ENCODE measurements at regions not wholly inside any gene's neighbourhood (a gene's known extent, or its start where the extent isn't known, plus 50 kb on each side); places are given as distances from the start of the nearest gene placed in this dataset.

GRCh38 chr12:70121562-70121961 is 121.7 kb upstream of the CNOT2 start:
- Mint-ChIP-seq H3K27ac (no peak overlapping the region), H3K4me1 (no peaks in the 10 kb centered on the region), H3K4me3 (no peak overlapping the region), H3K27me3 (ENCODE audit: low read depth in 3 of 3) (peaks cover 0 to 2% (median 0%) of the 10 kb centered on the region in 3 donors), H3K9me3 (peaks cover 0 to 6% (median 1%) of the 10 kb centered on the region in 7 donors), H3K36me3 (no peaks in the 10 kb centered on the region)
- Histone ChIP-seq H3K4me1 (ENCODE audit: control insufficient read depth in 1 of 2, insufficient read depth in 2 of 2, low read length in 2 of 2) (no peaks in the 10 kb centered on the region), H3K27ac (ENCODE audit: low read depth in 1 of 2, low read length in 2 of 2) (no peak overlapping the region), H3K9ac (ENCODE audit: insufficient read depth, low read length, poor library complexity, severe bottlenecking) (no peak overlapping the region), H4K20me1 (ENCODE audit: insufficient read depth, low read length) (no peaks in the 10 kb centered on the region), H3K27me3 (ENCODE audit: control insufficient read depth in 2 of 2, insufficient read depth in 2 of 2, low read length in 2 of 2) (no peaks in the 10 kb centered on the region), H3K9me3 (replicated peaks in 1 of 2; ENCODE audit: control insufficient read depth in 1 of 2, insufficient read depth in 1 of 2, low read length in 2 of 2) (no peaks in the 10 kb centered on the region), H3K79me2 (ENCODE audit: insufficient read depth, low read length) (no peaks in the 10 kb centered on the region), H3K4me3 (replicated peaks in 1 of 3; ENCODE audit: low read depth in 2 of 3, low read length in 3 of 3) (no peak overlapping the region), H3K4me2 (replicated peaks; ENCODE audit: extremely low read depth, low read length, poor library complexity, severe bottlenecking) (no peak overlapping the region), H3K36me3 (replicated peaks in 1 of 2; ENCODE audit: control insufficient read depth in 1 of 2, insufficient read depth in 2 of 2, low read length in 2 of 2) (no peaks in the 10 kb centered on the region), H2AFZ (ENCODE audit: insufficient read depth, low read depth, low read length, poor library complexity, severe bottlenecking) (no peak overlapping the region)
- intact Hi-C loops (cut with micrococcal nuclease), result no loop called here
- DNase-seq, result no peak
- WGBS (ENCODE audit: insufficient coverage), result no CpG with 5 or more reads among the region's 1 CpG
- TF ChIP-seq CTCF (IDR thresholded peaks at IDR 0.05), result no peak

GRCh38 chr12:70122804-70123203 is 120.4 kb upstream of the CNOT2 start:
- H3K4me3 ChIP-seq (replicated peaks in 1 of 3; ENCODE audit: low read depth in 2 of 3, low read length in 3 of 3), result no peak overlapping the region
- no peak overlapping the region for H3K27ac Mint-ChIP-seq
- DNase-seq, result no peak
- no peak overlapping the region for H3K4me3 Mint-ChIP-seq
- H3K36me3 Mint-ChIP-seq, result no peaks in the 10 kb centered on the region
- H3K79me2 ChIP-seq (ENCODE audit: insufficient read depth, low read length), result no peaks in the 10 kb centered on the region
- no peaks in the 10 kb centered on the region for H3K9me3 ChIP-seq (replicated peaks in 1 of 2; ENCODE audit: control insufficient read depth in 1 of 2, insufficient read depth in 1 of 2, low read length in 2 of 2)
- no peak overlapping the region for H3K9ac ChIP-seq (ENCODE audit: insufficient read depth, low read length, poor library complexity, severe bottlenecking)
- no peaks in the 10 kb centered on the region for H3K4me1 ChIP-seq (ENCODE audit: control insufficient read depth in 1 of 2, insufficient read depth in 2 of 2, low read length in 2 of 2)
- no peak overlapping the region for H3K4me2 ChIP-seq (replicated peaks; ENCODE audit: extremely low read depth, low read length, poor library complexity, severe bottlenecking)
- no peaks in the 10 kb centered on the region for H3K36me3 ChIP-seq (replicated peaks in 1 of 2; ENCODE audit: control insufficient read depth in 1 of 2, insufficient read depth in 2 of 2, low read length in 2 of 2)
- H3K27me3 Mint-ChIP-seq (ENCODE audit: low read depth in 3 of 3), result peaks cover 0 to 2% (median 0%) of the 10 kb centered on the region in 3 donors
- no peaks in the 10 kb centered on the region for H4K20me1 ChIP-seq (ENCODE audit: insufficient read depth, low read length)
- intact Hi-C loops (cut with micrococcal nuclease), result no loop called here
- WGBS (ENCODE audit: insufficient coverage), result 100% methylated on average over 4 of the region's 5 CpGs
- H2AFZ ChIP-seq (ENCODE audit: insufficient read depth, low read depth, low read length, poor library complexity, severe bottlenecking), result no peak overlapping the region
- no peaks in the 10 kb centered on the region for H3K27me3 ChIP-seq (ENCODE audit: control insufficient read depth in 2 of 2, insufficient read depth in 2 of 2, low read length in 2 of 2)
- peaks cover 0 to 6% (median 0%) of the 10 kb centered on the region in 7 donors for H3K9me3 Mint-ChIP-seq
- TF ChIP-seq CTCF (IDR thresholded peaks at IDR 0.05), result no peak
- H3K27ac ChIP-seq (ENCODE audit: low read depth in 1 of 2, low read length in 2 of 2), result no peak overlapping the region
- H3K4me1 Mint-ChIP-seq, result no peaks in the 10 kb centered on the region

All from CD14-positive monocyte (primary cell).